Pancreas (tissue), 10 donors: ENCODE measurements at regions not wholly inside any gene's neighbourhood (a gene's known extent, or its start where the extent isn't known, plus 50 kb on each side); places are given as distances from the start of the nearest gene placed in this dataset.

Experiments
- ATAC-seq, 4 donors: fragments of 200-7000 bp; cut with Tn5 transposase; one replicate each; pipeline versions ENCODE4 v1.8.0 to v1.9.1; 2020; ENCODE audit warnings: mild to moderate bottlenecking in 4 of 4, moderate library complexity in 4 of 4
- DNase-seq, 6 donors: peaks; one replicate each; pipeline ENCODE4 v3.0.0-alpha.2; 2020
- FAIRE-seq: peaks from 2 replicates; lab custom pipeline; 2012; peaks lifted over from hg19 to GRCh38; lab: Jason Lieb, UNC
- H3K27ac ChIP-seq, 4 donors: fragments of 200-600 bp; sonication (generic); 1 replicate in 3 of 4; 2 replicates in 1 of 4; pipeline versions ENCODE4 v1.5.0 to v1.8.0; 2020
- H3K27me3 ChIP-seq, 4 donors: fragments of 200-600 bp; one replicate each; pipeline ENCODE4 v1.8.0; 2021
- H3K36me3 ChIP-seq, 3 donors: fragments of 200-600 bp; sonication (generic) in 1 of 3; one replicate each; pipeline versions ENCODE4 v1.5.0 to v1.8.0; 2020 to 2021
- H3K4me1 ChIP-seq, 3 donors: fragments of 200-600 bp; one replicate each; pipeline ENCODE4 v1.8.0; 2021
- H3K4me3 ChIP-seq, 4 donors: fragments of 200-600 bp; sonication (generic) in 2 of 4; one replicate each; pipeline versions ENCODE4 v1.5.0 to v1.8.0; 2020 to 2021
- H3K9me3 ChIP-seq, 4 donors: fragments of 200-600 bp; one replicate each; pipeline ENCODE4 v1.8.0; 2021
- CTCF ChIP-seq, 4 donors: fragments of 200-600 bp; sonication (generic) in 3 of 4; IDR thresholded peaks; one replicate each; pipeline versions ENCODE4 v1.5.0 to v1.8.0; 2021; ENCODE audit warnings: antibody characterized with exemption in 4 of 4
- WGBS, 2 donors: extraction: QIAGEN DNeasy Blood & Tissue Kit; methylation state at CpG; one replicate each; pipeline ENCODE4 v1.1.7; 2013; 5-methylcytosine and 5-hydroxymethylcytosine counted together
- intact Hi-C, 3 donors: fragments of 100-400 bp; cut with DNase I; formaldehyde crosslinking; loops; one replicate each; pipeline versions ENCODE4 v1.11.1 to v1.14.2; 2022
- donor health status: healthy with polysubstance abuse.
- donor health status: DM: no; HTN: no; CAD: no; lungs with moderate emphysema.
- donor health status: DM: no; HTN: no; CAD: no.
- donor health status: control.
- donor health status: control.
- donor health status: Bipolar disorder and iron deficiency.
- donor health status: DM: yes; HTN: yes; CAD: no.
- donor health status: DM: no; HTN: no; CAD: no.
- donor health status: DM: no; HTN: no; CAD: no.
- donor health status: DM: yes; HTN: yes; CAD: no.

- WGBS, 2 donors, result 57 to 60% methylated on average over 9 of the region's 9 CpGs
- intact Hi-C loops, result no loop called here
- DNase-seq, result no peak
- no peak for FAIRE-seq
- Histone ChIP-seq H3K36me3 (no peaks in the 10 kb centered on the region), H3K27ac (no peak overlapping the region), H3K9me3 (no peaks in the 10 kb centered on the region), H3K4me1 (no peaks in the 10 kb centered on the region), H3K4me3 (no peak overlapping the region), H3K27me3 (no peaks in the 10 kb centered on the region)
- no peak for TF ChIP-seq CTCF (IDR thresholded peaks at IDR 0.05)
- ATAC-seq, result no peak
These were observed 227.7 kb downstream of the TLE3 start for GRCh38 chr15:69869881-69870505.

- intact Hi-C loops, result no loop called here
- Histone ChIP-seq H3K36me3 (no peaks in the 10 kb centered on the region), H3K4me1 (no peaks in the 10 kb centered on the region), H3K9me3 (no peaks in the 10 kb centered on the region), H3K27ac (no peak overlapping the region), H3K27me3 (no peaks in the 10 kb centered on the region), H3K4me3 (no peak overlapping the region)
- TF ChIP-seq CTCF (IDR thresholded peaks at IDR 0.05), result no peak
- ATAC-seq, result no peak
- no peak for FAIRE-seq
- WGBS, 2 donors, result 71 to 77% methylated on average over 7 of the region's 7 CpGs
- no peak for DNase-seq
These were observed 226.1 kb downstream of the TLE3 start for GRCh38 chr15:69871511-69872134.

GRCh38 chr15:69873807-69874206 lies 223.9 kb downstream of the TLE3 start:
- intact Hi-C loops, result no loop called here
- no peaks in the 10 kb centered on the region for H3K27me3 ChIP-seq
- ATAC-seq, result no peak
- no peak overlapping the region for H3K27ac ChIP-seq
- H3K4me3 ChIP-seq, result no peak overlapping the region
- TF ChIP-seq CTCF (IDR thresholded peaks at IDR 0.05), result no peak
- no peaks in the 10 kb centered on the region for H3K9me3 ChIP-seq
- no peaks in the 10 kb centered on the region for H3K36me3 ChIP-seq
- no peak for DNase-seq
- no peak for FAIRE-seq
- H3K4me1 ChIP-seq, result no peaks in the 10 kb centered on the region
- 73 to 88% methylated on average over 1 of the region's 1 CpG for WGBS, 2 donors

GRCh38 chr15:69874321-69874720 lies 223.4 kb downstream of the TLE3 start:
- DNase-seq (no peak), ATAC-seq (no peak), FAIRE-seq (no peak)
- Histone ChIP-seq H3K36me3 (no peaks in the 10 kb centered on the region), H3K9me3 (no peaks in the 10 kb centered on the region), H3K4me1 (no peaks in the 10 kb centered on the region), H3K4me3 (no peak overlapping the region), H3K27ac (no peak overlapping the region), H3K27me3 (no peaks in the 10 kb centered on the region)
- no peak for TF ChIP-seq CTCF (IDR thresholded peaks at IDR 0.05)
- intact Hi-C loops, result no loop called here
